Urinary bladder (tissue), 3 donors: ENCODE measurements at regions not wholly inside any gene's neighbourhood (a gene's known extent, or its start where the extent isn't known, plus 50 kb on each side); places are given as distances from the start of the nearest gene placed in this dataset.

ENCODE experiments used
- DNase-seq: peaks from one replicate; pipeline ENCODE4 v3.0.0-alpha.2; 2015; ENCODE audit errors: extremely low spot score
- H3K27ac ChIP-seq: one replicate; pipeline ENCODE4 v1.5.1; 2013; ENCODE audit warnings: low read depth, mild to moderate bottlenecking, moderate library complexity
- H3K36me3 ChIP-seq: one replicate; pipeline ENCODE4 v1.6.1; 2013; ENCODE audit warnings: mild to moderate bottlenecking, moderate library complexity; ENCODE audit not compliant: insufficient read depth
- H3K4me1 ChIP-seq: one replicate; pipeline ENCODE4 v1.6.1; 2013; ENCODE audit warnings: mild to moderate bottlenecking, moderate library complexity; ENCODE audit not compliant: insufficient read depth
- H3K4me3 ChIP-seq: one replicate; pipeline ENCODE4 v1.5.1; 2013; ENCODE audit warnings: low read depth, low read length
- WGBS: extraction: QIAGEN DNeasy Blood & Tissue Kit; methylation state at CpG from one replicate; pipeline ENCODE4 v1.1.7; 2013; 5-methylcytosine and 5-hydroxymethylcytosine counted together
- donor health status: healthy with polysubstance abuse.
- donor health status: healthy.

- no peaks in the 10 kb centered on the region for H3K36me3 ChIP-seq
- no peaks in the 10 kb centered on the region for H3K4me1 ChIP-seq
- no peak overlapping the region for H3K4me3 ChIP-seq
- 84% methylated on average over 4 of the region's 4 CpGs for WGBS
- no peak for DNase-seq
- no peak overlapping the region for H3K27ac ChIP-seq
These were observed 81.3 kb downstream of the SLC25A47 start for GRCh38 chr14:100404419-100404818.

DNA sequence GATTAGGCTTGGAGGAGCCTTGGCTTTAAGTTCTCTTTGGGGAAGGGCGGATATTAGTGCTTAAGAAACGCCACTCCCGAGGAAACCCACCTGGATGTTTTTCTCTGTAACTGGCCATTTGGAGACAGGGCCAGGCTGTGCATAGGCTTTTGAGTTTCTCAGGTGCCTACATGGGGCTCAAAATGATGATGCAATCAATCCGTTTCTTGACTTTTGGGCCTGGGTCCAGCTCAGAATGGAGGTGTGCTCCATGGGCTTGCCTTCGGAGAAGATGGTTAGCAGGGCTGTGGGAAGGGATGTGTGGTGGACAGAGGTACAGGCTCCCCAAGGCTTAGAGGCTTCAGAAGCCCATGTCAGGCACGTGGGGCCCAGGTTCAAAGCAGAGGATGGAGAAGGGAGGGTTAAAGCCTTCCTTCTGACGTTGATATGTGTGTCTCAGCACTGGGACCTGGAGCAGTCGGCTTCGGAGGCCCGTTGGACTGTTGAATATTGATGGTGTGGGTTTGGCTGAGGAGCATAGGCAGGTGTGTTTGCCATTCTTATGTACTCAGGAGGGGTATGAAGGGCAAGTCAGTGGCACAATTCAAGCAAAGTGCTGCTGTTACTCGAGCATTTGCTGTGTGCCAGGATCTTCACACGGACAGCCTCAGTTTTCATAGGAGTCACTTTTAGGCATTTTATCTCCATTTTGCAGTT is 82.8 kb downstream of the SLC25A47 start:
- H3K4me3 ChIP-seq, result no peak overlapping the region
- 85% methylated on average over 12 of the region's 12 CpGs for WGBS
- H3K27ac ChIP-seq, result no peak overlapping the region
- H3K4me1 ChIP-seq, result no peaks in the 10 kb centered on the region
- no peaks in the 10 kb centered on the region for H3K36me3 ChIP-seq
- DNase-seq, result no peak

DNA sequence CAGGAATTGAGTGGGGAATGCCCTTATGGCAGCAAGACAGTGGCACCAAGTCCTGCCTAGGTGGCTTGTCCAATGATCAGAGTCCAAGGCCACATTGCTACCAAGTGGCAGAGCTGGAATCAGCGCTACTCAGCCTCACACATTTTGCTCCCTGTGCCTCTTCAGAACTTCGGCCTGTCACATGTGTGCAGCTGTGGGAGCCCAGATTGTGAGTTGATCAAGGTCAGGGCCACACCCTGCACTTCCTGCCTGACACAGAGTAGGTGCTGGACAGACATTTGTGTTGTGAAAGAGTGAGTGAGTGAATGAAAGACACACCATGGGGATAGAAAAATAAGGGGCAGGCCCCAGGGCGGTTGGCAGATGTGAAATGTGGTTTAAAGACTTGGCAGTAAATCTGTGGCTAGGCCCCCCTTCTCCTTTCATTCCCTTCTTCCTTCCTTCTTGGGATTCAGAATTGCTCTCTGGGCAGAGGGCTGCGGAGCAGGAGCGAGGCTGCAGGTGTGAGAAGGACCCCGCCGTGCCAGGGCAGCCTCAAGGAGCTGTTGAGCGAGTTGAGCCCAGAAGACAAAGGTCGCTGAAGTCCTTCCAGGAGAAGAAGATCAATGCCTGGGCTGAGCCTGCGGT is 83.5 kb downstream of the SLC25A47 start:
- H3K4me3 ChIP-seq, result no peak overlapping the region
- no peaks in the 10 kb centered on the region for H3K4me1 ChIP-seq
- WGBS, result 79% methylated on average over 10 of the region's 10 CpGs
- no peaks in the 10 kb centered on the region for H3K36me3 ChIP-seq
- no peak overlapping the region for H3K27ac ChIP-seq
- no peak for DNase-seq

- WGBS, result 94% methylated on average over 11 of the region's 11 CpGs
- H3K36me3 ChIP-seq, result no peaks in the 10 kb centered on the region
- DNase-seq, result no peak
- H3K4me1 ChIP-seq, result no peaks in the 10 kb centered on the region
- no peak overlapping the region for H3K27ac ChIP-seq
- H3K4me3 ChIP-seq, result no peak overlapping the region
These were observed 84.4 kb downstream of the SLC25A47 start for GRCh38 chr14:100407376-100408102.

DNA sequence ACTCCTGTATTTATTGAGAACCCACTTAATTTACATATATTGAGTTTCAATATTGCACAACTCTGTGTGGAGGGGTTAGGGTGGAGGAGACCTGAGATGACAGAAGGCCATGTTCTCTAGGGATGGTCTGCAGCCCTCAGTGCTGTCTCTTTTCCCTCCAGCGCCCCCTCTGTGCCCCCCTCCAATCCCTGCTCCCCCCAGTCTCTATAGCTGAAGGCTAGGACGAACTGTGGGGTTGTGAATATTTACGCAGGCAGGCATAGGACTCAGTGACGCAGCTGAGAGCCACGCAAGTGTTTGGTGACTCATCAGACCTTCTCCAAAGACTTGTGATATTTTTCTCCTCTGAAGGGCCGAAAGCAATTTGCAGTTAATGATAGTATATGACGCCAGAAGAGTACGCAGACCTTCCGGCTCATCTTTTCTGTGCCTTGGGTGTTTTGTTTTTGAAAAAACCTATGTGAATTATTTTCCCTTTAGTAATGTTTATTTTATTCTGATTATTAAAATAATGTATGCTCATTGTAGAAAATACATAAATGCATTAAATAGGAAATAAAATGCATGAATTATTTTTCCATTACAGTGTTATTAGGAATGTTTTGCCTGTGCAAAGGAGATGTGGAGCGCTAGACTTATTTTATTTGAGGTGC is 85.3 kb downstream of the SLC25A47 start:
- 86% methylated on average over 10 of the region's 10 CpGs for WGBS
- DNase-seq, result no peak

DNA sequence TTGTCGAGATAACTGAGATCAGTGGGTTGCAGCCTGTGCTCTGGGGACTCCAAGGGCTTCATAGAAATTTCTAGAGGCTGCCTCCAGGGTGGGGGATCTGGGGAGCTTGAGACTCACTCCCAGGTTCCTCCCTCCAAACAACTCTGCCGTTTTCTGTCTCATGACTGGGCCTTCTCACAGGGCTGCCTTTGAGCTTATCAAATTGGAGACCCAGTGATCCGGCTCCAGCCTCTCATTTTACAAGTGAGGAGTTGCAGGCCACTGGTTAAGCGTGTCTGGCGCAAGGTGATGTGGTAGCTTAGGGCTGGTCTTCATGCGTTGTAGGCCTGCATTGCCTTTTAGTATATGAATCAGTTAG is 85.8 kb downstream of the SLC25A47 start:
- Histone ChIP-seq H3K4me1 (no peaks in the 10 kb centered on the region), H3K4me3 (no peak overlapping the region), H3K27ac (no peak overlapping the region), H3K36me3 (no peaks in the 10 kb centered on the region)
- DNase-seq, result no peak
- WGBS, result 87% methylated on average over 6 of the region's 6 CpGs

More for the DNA sequence above, 85.3 kb downstream of the SLC25A47 start:
- Histone ChIP-seq H3K27ac (no peak overlapping the region), H3K4me1 (no peaks in the 10 kb centered on the region), H3K4me3 (no peak overlapping the region), H3K36me3 (no peaks in the 10 kb centered on the region)

DNA sequence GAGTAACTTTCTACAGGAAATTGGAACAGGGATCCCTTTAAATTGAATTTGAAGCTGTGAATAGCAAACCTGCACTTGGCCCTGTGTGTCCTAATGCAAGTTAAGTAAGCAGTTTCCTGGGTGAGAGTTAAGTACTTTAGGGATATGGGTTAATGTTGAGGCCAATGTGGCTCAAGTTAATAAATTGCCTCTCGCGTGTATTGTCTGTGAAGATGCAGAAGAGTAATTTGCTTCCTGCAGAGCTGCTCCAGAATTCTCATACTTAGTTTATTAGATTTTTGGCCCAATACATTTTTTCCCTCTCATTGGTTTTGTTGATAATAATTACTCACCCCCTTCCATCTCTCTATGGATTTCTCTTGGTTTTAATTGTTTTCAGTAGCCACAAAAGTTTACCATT is 86.5 kb downstream of the SLC25A47 start:
- 80% methylated on average over 2 of the region's 2 CpGs for WGBS
- Histone ChIP-seq H3K4me3 (no peak overlapping the region), H3K36me3 (no peaks in the 10 kb centered on the region), H3K27ac (no peak overlapping the region), H3K4me1 (no peaks in the 10 kb centered on the region)
- no peak for DNase-seq

GRCh38 chr14:100410056-100410565 is 87.0 kb downstream of the SLC25A47 start:
- H3K36me3 ChIP-seq, result no peaks in the 10 kb centered on the region
- no peaks in the 10 kb centered on the region for H3K4me1 ChIP-seq
- no peak overlapping the region for H3K27ac ChIP-seq
- H3K4me3 ChIP-seq, result no peak overlapping the region
- 82% methylated on average over 8 of the region's 8 CpGs for WGBS
- DNase-seq, result no peak

DNA sequence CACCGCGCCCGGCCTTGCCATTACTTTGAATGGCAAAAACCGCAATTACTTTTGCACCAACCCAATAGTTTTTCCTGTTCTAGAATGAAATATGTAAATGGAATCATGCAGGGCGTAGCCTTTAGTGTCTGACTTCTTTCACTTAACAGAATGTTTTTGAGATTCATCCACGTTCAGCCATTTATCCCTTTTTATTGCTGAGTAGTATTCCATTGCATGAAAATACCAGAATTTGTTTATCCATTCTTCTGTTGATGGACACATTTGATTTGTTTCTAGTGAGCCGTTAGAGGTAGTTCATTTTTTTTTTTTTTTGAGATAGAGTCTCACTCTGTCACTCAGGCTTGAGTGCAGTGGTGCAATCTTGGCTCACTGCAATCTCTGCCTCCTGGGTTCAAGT is 90.6 kb downstream of the SLC25A47 start:
- Histone ChIP-seq H3K36me3 (no peaks in the 10 kb centered on the region), H3K27ac (no peak overlapping the region), H3K4me3 (no peak overlapping the region), H3K4me1 (no peaks in the 10 kb centered on the region)
- DNase-seq, result no peak
- WGBS, result 95% methylated on average over 7 of the region's 7 CpGs

DNA sequence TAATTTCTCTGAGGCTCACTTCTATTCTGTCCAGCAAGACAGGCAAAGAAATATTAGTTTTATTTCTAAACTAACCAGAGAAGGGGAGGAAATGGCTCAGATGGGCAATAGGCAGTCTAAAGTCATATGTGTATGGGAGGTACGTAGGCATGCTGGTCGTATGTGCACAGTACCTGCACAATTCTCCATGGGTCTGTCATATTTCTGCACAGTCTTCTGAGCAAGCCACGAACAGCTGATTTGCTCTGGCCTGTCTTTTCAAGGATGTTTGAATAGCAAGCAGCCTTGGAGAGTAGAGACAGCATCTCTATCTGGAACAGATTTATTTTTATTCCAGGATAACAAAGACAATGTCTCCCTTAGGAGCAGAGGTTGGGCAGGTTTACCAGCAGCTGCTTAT is 92.1 kb downstream of the SLC25A47 start:
- DNase-seq, result no peak
- no peak overlapping the region for H3K4me3 ChIP-seq
- H3K4me1 ChIP-seq, result no peaks in the 10 kb centered on the region
- H3K36me3 ChIP-seq, result no peaks in the 10 kb centered on the region
- 95% methylated on average over 3 of the region's 3 CpGs for WGBS
- no peak overlapping the region for H3K27ac ChIP-seq

- WGBS, result 85% methylated on average over 8 of the region's 8 CpGs
- H3K36me3 ChIP-seq, result no peaks in the 10 kb centered on the region
- no peak overlapping the region for H3K27ac ChIP-seq
- H3K4me3 ChIP-seq, result no peak overlapping the region
- no peaks in the 10 kb centered on the region for H3K4me1 ChIP-seq
- DNase-seq, result no peak
These were observed 93.0 kb downstream of the SLC25A47 start for GRCh38 chr14:100416081-100416680.

GRCh38 chr14:100416921-100417860 is 94.1 kb downstream of the SLC25A47 start:
- Histone ChIP-seq H3K27ac (no peak overlapping the region), H3K4me1 (no peaks in the 10 kb centered on the region), H3K4me3 (no peak overlapping the region), H3K36me3 (no peaks in the 10 kb centered on the region)
- WGBS, result 71% methylated on average over 13 of the region's 13 CpGs
- DNase-seq, result no peak
